ENCODE measurements at regions not wholly inside any gene's neighbourhood (a gene's known extent, or its start where the extent isn't known, plus 50 kb on each side); places are given as distances from the start of the nearest gene placed in this dataset.

DNA sequence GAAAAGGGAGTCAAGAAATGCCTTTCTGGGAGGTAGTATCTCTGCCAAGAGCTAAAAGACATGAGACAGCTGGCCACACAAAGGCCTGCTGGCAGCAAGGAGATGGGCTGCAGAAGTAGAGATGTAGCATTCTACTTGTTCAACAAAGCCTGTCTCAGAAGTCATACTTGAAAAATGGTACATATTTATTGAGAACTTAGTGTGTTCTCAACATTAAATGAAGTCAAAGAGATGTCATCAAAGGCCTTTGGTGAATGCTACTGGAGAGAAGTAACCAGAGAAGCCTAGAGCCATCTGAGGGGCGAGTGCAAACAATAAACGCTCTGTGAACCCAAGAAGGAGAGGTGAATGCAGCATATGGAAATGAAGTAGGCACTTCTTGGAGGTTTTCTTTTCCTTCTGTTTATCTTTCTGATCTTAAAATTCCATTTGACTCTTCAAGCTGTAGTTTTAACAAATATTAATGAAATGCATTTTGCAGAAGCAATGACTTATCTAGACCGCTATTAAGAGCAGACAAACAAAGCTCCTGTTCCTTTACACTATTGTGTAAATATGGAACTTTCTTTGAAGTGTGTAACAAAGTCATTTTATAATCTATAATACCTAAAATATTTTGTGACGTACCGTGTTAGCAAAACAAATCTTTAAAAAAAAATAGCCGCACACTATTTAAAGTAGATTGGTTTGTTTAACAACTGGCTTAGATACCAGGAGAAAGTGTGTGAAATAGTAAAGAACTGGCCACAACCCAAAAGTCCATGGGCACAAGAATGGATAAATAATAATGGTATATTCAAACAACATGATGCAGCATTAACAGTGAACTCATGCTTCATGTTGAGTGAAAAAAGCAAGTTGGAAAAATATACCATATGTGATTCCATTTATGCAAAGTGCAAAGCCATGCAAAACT lies 70.2 kb downstream of the ZNF608 start:
- TF ChIP-seq, protein P1, sequence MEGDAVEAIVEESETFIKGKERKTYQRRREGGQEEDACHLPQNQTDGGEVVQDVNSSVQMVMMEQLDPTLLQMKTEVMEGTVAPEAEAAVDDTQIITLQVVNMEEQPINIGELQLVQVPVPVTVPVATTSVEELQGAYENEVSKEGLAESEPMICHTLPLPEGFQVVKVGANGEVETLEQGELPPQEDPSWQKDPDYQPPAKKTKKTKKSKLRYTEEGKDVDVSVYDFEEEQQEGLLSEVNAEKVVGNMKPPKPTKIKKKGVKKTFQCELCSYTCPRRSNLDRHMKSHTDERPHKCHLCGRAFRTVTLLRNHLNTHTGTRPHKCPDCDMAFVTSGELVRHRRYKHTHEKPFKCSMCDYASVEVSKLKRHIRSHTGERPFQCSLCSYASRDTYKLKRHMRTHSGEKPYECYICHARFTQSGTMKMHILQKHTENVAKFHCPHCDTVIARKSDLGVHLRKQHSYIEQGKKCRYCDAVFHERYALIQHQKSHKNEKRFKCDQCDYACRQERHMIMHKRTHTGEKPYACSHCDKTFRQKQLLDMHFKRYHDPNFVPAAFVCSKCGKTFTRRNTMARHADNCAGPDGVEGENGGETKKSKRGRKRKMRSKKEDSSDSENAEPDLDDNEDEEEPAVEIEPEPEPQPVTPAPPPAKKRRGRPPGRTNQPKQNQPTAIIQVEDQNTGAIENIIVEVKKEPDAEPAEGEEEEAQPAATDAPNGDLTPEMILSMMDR (conservative IDR thresholded peaks at IDR 0.05; ENCODE audit: low read depth, low read length), result no peak
- no peak for TF ChIP-seq EZH2 (IDR thresholded peaks at IDR 0.05; ENCODE audit: borderline replicate concordance, low read depth, low read length, poor library complexity, severe bottlenecking)
